ENCODE measurements at regions not wholly inside any gene's neighbourhood (a gene's known extent, or its start where the extent isn't known, plus 50 kb on each side); places are given as distances from the start of the nearest gene placed in this dataset.

DNA sequence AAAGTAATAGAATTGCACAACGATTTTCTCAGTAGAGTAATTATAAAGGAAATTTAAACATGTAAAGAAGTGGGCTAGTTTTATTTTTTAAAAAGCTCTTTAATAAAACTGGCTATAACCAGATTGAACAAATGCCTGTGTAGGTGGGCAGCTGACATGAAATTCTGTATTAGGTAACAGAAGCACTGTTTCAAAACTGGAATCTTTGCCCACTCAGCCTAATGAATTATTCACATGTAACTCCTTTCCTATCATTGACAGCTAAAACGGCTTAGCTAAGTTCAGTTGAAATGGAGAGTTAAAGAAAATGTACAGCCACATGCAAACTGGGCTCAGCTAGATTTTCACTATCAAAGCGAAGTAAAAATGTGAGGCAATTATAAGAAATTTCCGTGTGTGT lies 1300.1 kb upstream of the ACO1 start:
- DNase-seq (ENCODE audit: low spot score) = peak; percentile 38

DNA sequence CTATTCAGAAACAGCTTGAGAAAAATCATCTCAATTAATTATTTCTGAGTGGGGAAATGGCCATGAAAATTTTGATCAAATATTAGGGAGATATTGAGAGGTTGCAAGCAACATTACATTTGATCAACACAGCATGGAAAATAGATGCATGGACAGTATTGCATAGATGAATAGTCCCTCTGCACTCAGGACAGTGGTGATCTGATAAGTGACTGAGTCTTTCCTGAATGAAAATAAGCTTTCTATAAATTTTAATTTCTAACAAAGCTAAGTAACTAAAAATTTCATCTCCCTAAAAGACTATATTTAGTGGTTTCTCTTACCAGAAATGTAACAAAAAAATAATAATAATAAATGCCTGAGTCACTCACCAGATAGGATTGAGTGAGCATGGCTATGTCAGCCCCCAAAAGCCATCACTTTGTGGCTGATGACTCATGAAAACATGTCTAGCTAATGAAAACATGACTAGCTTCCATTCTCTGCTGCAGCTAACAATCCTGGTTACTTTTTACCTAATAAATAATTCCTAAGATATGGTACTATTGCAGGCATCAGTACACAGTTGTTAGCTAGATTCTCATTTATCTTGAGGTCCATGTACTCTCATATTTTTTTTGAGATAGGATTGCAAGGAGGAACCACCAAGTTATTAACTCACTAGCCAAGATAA lies 1294.8 kb upstream of the ACO1 start:
- DNase-seq (ENCODE audit: low spot score) = no peak

DNA sequence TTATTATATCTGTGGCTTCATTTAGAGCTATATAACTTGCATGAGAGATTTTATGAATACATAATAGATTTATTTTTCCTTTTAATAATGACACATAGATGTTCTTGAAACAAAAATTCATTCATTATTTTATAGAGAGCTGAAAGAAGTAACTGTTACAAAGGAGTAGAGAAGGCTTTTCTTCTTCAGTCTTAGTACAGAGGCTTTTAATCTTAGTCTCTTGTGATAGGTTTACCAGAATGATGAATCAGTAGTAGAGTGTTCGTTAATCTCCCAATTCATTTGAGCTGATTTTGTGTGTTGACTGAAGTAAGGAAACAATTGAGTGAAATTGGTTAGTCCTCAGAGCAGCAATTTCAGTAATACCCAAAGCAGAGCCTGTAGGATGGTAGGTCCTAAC lies 1284.1 kb upstream of the ACO1 start:
- DNase-seq (ENCODE audit: low spot score) = no peak

DNA sequence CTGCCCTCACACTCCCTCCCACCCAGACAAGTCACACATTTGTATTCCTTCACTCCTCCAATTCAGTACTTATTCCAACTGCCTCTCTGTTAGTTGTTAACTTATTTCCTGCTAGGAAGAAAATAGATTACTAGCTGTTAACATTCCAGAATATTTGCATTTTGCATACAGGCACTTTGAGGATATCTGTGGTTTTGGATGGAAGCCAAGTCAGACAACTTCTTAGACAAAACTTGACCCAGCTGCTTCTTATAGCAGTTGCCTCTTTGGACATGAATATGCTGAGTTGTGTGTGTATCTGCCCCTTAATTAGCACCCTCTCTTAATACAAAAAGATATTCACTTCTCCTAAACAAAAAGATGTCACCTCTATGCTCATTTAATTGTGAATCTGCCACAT lies 1280.6 kb upstream of the ACO1 start:
- no peak for DNase-seq (ENCODE audit: low spot score)

DNA sequence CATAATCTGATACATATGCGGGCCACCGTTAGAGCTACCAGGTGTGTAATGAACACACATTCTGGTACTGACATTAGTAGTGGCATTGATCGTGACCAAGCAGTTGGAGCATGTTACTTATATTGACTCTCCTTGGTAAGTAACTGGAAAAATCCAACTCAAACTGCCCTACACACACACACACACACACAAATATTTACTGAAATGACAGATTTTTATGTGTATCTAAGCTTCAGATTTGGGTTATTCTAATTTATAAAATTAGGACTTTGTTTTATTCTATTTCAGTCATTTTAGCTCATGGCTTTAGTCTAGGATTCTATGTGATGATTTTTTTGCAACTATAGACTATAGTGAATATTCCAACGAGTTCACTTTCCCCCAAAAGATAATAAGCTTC lies 1280.2 kb upstream of the ACO1 start:
- DNase-seq (ENCODE audit: low spot score) = no peak

DNA sequence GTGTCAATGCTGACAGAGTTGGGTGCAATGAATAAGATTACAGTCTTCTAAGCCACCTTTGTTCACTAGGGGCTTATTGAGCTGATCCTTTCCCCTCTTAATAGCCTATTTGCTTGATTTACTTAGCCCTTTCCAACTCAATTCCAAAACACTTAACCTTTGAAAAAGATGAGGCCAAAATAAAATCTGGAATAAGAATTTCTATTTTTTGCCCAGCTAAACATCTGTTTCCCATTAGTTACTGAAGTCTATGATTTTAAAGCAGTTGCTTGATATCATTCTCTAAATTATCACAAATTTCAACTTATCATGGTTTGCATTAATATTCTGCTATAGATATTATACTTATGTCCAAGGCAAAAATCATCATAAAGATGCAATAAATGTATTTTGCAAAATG lies 1272.0 kb upstream of the ACO1 start:
- DNase-seq (ENCODE audit: low spot score) = no peak

DNA sequence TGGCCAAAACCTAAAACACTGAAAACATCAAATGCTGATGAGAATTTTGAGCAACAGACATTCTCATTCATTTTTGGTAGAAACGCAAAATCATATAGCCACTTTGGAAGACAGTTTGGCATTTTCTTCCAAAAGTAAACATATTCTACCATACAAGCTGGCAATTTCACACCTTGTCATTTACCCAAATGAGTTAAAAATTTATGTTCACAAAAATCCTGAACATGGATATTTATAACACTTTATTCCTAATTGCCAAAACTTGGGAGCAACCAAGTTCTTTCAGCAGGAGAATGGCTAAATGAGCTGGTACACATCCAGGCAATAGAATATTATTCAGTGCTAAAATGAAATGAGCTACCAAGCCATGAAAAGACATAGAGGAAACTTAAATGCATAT lies 1270.1 kb upstream of the ACO1 start:
- DNase-seq (ENCODE audit: low spot score) = no peak

DNA sequence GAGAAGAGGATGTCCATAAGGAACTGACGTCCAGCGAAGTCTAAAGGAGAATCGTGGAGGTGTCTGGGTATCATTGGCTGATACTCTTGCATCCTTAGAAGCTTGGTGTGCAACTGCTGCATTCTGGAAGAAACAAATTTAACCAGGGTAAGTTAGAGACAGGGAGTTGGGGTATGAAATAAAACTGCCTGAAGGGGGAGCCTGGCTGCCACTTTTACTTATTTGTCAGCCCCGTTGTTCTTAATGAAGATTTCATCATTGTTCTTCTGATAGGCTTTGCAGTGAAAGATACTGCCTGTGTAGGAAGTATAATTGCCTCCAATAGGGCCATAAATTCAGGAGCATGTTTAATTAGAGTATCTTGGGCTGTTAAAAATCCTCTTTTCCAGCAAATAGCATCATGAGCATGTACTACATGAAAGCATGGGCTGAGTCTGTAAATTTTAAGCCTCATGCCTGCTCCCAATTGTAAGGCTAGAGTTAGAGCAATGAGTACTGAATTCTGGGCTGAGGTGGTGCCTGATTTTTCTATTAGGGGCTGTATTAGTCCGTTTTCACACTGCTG lies 1264.5 kb upstream of the ACO1 start:
- peak; percentile 18 for DNase-seq (ENCODE audit: low spot score)

DNA sequence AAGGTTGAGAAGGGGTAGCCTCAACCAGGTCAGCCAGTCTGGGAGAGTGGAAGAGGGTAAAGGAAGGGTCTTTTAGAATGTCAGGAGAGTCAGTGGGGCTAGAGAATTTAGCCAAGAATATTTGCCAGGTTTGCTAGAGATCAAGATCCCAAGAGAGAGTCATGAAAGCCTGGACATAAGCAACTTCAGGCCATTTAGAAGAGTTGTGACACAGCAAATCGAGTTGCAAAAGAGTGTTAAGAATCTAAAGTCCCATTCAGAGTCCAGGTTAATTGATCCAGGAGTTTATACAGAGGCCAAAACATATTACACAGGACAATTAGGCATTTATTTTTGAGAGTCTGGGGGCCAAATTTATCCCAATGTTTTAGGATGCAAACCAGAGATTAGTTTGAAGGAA lies 1260.1 kb upstream of the ACO1 start:
- no peak for DNase-seq (ENCODE audit: low spot score)

DNA sequence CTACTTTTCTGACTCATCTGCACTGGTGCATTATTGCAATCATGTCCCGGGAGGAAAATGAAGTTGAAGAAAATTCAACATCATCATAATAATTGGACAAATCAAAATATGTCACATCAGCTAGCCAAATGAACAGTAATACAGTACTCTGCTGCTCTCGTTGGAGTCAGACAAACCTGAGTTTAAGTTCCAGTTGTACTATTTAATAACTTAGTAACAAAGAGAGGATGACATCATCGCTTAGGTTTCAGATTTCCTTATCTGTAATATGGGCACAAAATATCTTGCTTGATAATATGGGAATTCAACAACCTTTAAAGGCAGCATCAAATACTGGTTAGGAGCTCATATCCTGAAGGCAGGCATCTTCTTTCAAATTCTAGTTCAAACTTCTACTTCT lies 1248.9 kb upstream of the ACO1 start:
- no peak for DNase-seq (ENCODE audit: low spot score)

DNA sequence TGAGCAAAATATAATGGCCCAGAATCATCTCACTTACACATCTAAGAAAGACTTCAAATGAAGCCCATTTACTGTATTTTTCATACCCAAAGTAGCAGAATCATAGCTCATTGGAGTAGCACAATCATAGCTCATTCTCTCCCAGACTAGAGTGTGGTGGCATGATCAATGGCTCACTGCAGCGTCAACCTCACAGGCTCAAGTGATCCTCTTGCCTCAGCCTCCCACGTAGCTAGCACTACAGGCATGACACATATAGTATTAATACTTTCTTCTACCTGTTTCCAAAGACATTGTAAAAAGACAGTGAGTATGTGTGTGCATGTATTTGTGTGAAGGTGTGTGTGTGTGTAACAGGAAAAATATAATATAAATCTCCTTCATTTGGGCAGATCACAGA lies 1247.9 kb upstream of the ACO1 start:
- no peak for DNase-seq (ENCODE audit: low spot score)

DNA sequence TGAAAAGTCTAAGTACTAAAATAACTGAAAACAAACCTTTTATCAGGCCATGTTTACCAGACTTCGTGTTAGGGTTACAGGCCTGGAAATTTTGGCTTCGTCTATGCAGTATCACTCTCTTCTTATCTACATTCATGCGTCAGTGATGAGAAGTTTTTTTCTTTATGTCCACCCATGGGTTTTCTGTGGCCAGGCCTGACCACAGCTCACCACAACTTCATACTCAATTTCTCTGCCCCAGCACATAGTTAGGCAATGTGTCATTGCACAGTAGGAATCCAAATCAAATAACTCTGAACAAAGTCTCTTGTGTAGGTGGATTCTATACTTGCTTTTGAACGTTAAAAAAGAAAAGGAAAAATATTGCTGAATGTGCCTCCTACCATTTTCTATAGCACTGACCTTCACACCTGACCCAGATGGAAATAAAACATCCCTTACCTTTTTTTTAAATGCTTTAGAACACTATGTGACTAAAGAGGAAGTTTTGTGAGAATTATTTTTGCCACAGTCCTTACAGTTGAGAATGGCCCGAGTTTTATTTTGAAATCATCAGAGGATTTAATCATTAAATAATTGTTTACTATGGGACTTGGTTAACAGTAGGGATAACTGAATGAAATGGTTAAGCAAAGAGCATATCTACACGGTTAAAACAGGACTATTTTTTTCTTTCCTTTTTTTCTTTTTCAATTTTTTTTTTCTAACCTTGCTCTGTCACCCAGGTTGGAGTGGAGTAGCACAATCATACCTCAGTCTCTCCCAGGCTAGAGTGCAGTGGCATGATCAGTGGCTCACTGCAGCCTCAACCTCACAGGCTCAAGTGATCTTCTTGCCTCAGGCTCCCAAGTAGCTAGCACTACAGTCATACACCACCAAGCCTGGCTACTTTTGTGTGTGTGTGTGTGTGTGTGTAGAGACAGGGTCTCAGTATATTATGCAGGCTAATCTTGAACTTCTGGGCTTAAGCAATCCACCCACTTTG lies 1247.0 kb upstream of the ACO1 start:
- no peak for DNase-seq (ENCODE audit: low spot score)

DNA sequence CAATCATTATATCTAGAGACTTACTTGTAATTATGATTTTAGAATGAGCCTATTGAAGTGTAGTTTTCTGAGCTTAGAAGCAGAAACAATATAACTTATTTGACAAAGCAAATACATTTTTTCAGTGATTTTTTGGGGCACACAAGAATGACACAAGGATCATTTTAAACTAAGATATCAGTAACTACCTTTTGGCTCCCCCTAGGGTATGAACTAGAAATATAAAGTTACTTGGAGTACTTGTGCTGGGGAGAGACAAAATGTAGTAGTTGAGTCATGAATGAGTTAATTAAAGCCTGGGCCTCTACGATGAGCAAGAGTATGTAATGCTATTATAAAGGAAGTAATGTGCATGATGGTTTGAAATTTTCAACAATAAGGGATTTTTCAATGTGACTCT lies 1244.1 kb upstream of the ACO1 start:
- no peak for DNase-seq (ENCODE audit: low spot score)

DNA sequence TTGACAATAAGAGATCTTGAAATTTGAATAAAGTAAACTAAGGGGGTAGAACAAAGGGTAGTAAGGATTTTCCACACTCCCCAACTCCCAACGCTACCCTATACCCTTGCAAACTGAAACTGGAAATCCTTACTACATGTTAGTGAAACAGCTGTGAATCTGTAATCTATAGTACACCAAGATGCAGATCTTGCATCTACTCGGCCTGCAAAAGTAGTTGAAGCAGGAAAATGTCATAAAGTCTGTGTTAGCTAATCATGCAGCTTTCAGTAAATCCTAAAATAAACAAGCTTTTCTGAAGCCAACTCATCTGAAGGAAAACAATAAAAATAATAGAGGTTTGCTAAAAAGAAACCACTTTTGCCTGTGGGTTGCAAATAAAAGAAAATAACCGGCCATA lies 1242.0 kb upstream of the ACO1 start:
- no peak for DNase-seq (ENCODE audit: low spot score)

DNA sequence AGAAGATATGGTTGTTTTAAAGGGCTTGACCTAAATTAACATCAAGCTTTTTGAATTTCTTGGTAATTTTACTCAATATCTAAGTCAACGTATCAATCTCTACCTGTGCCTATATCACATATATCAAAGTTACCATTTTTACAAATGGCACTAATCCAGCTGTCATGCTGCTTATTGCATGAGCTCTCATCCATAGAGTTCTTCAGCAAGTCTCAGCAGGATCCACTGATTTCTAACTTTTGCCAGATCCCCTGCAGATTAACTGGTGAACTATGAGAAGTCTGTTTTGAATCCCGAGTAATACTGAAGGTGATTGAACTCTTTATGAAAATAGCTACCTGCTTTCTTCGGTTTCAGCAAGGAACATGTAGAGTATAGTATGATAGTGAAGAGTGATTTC lies 1239.8 kb upstream of the ACO1 start:
- no peak for DNase-seq (ENCODE audit: low spot score)

DNA sequence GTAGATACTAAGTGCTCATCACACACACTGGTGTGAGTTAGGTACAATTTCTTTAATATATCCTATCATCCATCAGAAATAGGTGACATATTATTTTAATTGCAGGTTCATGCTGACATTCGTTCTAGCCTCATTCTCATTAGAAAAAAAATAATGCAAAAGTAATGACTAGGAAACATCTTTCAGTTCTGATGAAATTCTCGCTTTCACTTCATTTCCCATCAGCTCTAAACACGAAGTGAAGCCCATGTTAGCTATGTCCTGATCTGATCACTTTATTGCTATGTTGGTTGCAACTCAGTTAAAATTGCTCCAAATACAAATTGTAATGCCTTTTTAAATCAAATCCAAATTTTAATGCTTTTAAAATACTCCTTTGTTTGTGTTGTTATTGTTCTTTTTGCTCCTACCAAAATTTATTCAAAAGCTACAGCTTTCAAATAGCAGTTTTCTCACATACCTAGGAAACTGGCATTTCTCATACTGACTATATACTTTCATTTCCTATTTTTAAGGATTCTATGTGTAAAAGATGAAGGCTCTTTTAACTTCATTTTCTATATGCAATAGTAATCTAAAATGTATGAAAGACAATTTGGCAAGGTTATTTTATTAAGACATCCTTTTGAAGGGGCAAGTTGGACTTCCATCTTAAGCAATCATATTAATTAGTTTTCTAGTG lies 1237.8 kb upstream of the ACO1 start:
- no peak for DNase-seq (ENCODE audit: low spot score)

DNA sequence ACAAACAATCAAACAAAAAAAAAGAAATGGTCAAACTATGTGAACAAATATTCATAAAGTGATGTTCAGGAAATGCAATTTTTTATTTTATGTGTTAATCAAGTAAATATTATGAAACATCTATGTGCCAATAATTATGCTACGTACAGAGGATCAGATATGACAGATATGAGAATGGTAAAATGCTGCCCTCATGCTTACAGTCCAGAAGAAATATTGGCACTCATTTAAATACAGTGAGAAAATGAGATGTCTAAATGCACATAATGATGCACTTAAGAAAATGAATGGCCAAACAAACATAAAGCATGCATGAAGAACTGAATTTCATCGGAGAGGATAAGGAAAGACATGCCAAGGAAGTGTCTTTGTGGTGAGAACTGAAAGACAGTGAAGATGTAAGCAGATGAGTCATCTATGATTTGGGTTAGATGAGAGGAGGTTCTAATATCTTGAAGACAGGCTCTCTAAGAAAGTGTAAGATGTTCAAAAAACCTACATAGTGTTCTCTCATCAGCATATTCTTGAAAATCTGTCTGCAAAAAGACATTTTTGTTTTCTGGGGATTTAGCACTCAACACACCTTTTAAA lies 1231.1 kb upstream of the ACO1 start:
- DNase-seq (ENCODE audit: low spot score) = no peak

DNA sequence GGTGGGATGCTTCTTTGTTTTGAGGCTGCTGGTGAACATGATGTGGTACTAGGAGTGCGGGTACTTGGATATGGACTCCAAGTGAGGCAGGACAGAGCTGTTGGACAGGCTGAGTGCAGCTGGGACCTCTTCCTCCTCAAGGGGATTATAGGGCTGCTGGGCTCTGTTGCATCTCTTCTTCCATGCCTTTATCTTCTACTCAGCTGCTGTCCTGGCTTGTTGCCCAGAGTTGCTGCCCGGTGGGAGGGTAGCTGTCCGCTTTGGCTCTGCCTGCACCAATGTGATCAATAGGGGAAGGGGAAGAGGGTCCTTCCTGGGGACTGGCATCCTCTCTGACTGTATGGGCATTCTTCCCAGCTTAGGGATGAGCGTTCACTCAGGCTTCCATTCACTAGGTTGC lies 1217.9 kb upstream of the ACO1 start:
- DNase-seq (ENCODE audit: low spot score) = no peak

DNA sequence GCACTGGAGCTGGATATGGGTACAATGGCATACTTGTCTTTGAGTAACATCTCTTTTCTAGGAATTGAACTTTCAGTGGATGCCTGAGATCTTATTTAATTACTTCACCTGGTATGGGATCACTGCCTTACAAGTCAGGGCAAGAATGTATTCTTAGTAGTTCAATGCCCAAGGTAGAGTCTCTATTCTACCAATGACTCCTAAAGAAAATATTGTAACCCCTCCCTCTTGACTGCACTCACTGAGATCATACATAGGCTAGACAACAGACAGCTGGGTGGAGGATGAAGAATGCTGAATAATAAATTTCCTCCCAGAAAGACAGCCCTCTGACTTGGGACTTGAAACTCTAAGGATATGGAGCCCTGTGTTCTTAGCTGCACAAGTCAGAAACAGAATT lies 1216.3 kb upstream of the ACO1 start:
- no peak for DNase-seq (ENCODE audit: low spot score)

DNA sequence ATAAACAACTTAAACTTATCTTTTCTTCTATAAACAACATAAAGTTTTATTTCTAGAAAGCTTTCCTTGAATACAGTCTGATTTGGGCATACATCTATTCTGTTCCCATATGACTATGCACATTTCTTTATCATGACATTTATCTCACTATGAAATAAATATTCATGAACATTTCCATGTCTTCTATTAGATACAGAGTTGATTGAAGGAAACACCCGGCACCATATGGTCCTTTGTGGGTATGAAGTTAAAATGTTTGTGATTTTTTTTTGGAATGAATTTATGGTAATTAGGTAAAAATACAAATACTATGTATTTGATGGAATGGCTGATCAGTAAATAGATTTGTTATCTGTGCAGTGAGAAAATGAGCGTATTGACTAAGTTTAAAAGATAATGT lies 1209.8 kb upstream of the ACO1 start:
- DNase-seq (ENCODE audit: low spot score) = no peak

DNA sequence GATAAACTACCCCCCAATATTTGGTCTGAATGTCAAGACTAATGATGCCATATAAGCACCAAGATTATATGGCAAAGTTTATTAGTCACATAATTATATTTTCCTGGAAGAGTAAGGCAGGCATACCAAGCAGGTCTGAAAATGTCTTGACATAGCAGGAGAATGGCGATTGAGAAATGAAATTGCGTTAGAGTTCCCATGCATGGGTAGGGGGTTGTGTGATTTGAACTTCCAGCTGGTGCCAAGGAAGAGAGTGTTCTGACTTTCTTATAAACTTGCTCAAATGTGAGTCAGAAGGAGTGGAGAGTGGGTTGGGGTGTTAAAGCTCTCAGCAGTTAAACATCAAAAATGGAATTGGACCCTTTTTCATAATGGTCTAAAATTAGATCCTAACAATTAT lies 1200.6 kb upstream of the ACO1 start:
- no peak for DNase-seq (ENCODE audit: low spot score)

DNA sequence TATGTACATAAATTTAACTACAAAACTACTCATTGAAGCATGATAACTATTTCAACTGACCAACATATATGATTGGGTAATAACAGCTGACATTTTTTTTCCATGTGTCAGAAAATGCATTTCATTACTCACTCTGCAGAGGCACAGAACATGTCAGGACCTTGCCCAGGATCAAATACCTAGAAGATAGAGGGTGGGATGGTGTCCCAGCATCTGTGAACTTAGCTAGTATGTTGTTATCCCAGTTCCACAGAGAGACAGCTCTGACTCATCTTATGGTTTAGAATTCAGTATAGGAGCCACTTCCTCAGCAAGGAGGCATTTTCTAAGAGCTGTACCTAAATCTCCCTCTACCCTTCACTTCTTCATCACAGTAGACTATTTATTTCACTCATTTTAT lies 1198.6 kb upstream of the ACO1 start:
- no peak for DNase-seq (ENCODE audit: low spot score)
